Tibial nerve (tissue), 4 donors: ENCODE measurements at regions not wholly inside any gene's neighbourhood (a gene's known extent, or its start where the extent isn't known, plus 50 kb on each side); places are given as distances from the start of the nearest gene placed in this dataset.

Experiments used
- DNase-seq, 2 donors: peaks; one replicate each; pipeline ENCODE4 v3.0.0-alpha.2; 2019; ENCODE audit warnings: low spot score in 2 of 2
- H3K27ac ChIP-seq, 4 donors: fragments of 200-600 bp; sonication (generic) in 3 of 4; one replicate each; pipeline ENCODE4 v1.5.1; 2017 to 2019; ENCODE audit warnings: mild to moderate bottlenecking in 1 of 4
- H3K27me3 ChIP-seq, 2 donors: fragments of 200-600 bp; sonication (generic) in 1 of 2; one replicate each; pipeline versions ENCODE4 v1.5.1 to v1.6.0; 2017 to 2019
- H3K36me3 ChIP-seq, 3 donors: fragments of 200-600 bp; sonication (generic); one replicate each; pipeline ENCODE4 v1.5.1; 2018 to 2019
- H3K4me1 ChIP-seq, 4 donors: fragments of 200-600 bp; sonication (generic) in 3 of 4; one replicate each; pipeline ENCODE4 v1.5.1; 2017 to 2019
- H3K4me3 ChIP-seq, 4 donors: fragments of 200-600 bp; sonication (generic) in 3 of 4; one replicate each; pipeline ENCODE4 v1.5.1; 2017 to 2019; ENCODE audit warnings: mild to moderate bottlenecking in 1 of 4, moderate library complexity in 1 of 4
- H3K9me3 ChIP-seq, 4 donors: fragments of 200-600 bp; sonication (generic) in 3 of 4; one replicate each; pipeline ENCODE4 v1.5.1; 2017 to 2019
- CTCF ChIP-seq, 5 experiments: fragments of 200-600 bp in 3 of 5; fragments of 450-650 bp in 2 of 5; sonication (generic) in 3 of 5; IDR thresholded peaks; one replicate each; pipeline ENCODE4 v1.5.1; 2016 to 2019; ENCODE audit warnings: antibody characterized with exemption in 5 of 5, mild to moderate bottlenecking in 3 of 5, moderate library complexity in 2 of 5
- EP300 ChIP-seq, 2 donors: sonication (generic); formaldehyde crosslinking; IDR thresholded peaks; one replicate each; pipeline ENCODE4 v1.6.1; 2017; ENCODE audit warnings: antibody characterized with exemption in 2 of 2, mild to moderate bottlenecking in 1 of 2
- POLR2A ChIP-seq, 2 donors: fragments of 450-650 bp; IDR thresholded peaks; one replicate each; pipeline ENCODE4 v1.6.1; 2017; ENCODE audit warnings: antibody characterized with exemption in 2 of 2, mild to moderate bottlenecking in 2 of 2, moderate library complexity in 2 of 2
- WGBS, 2 donors: methylation state at CpG; one replicate each; pipeline ENCODE4 v1.1.5; 2018; 5-methylcytosine and 5-hydroxymethylcytosine counted together

- 58 to 63% methylated on average over 2 of the region's 2 CpGs for WGBS, 2 donors
- TF ChIP-seq EP300 (IDR thresholded peaks at IDR 0.05) = no peak
- no peak for TF ChIP-seq POLR2A (IDR thresholded peaks at IDR 0.05)
- TF ChIP-seq CTCF (IDR thresholded peaks at IDR 0.05) = no peak
- DNase-seq = no peak
- Histone ChIP-seq H3K9me3 (peaks cover 0 to 11% (median 0%) of the 10 kb centered on the region in 4 donors), H3K27me3 (no peaks in the 10 kb centered on the region), H3K4me1 (no peaks in the 10 kb centered on the region), H3K4me3 (no peak overlapping the region), H3K36me3 (no peaks in the 10 kb centered on the region), H3K27ac (no peak overlapping the region)
These were observed 475.9 kb downstream of the SQOR start for GRCh38 chr15:46110755-46111154.

DNA sequence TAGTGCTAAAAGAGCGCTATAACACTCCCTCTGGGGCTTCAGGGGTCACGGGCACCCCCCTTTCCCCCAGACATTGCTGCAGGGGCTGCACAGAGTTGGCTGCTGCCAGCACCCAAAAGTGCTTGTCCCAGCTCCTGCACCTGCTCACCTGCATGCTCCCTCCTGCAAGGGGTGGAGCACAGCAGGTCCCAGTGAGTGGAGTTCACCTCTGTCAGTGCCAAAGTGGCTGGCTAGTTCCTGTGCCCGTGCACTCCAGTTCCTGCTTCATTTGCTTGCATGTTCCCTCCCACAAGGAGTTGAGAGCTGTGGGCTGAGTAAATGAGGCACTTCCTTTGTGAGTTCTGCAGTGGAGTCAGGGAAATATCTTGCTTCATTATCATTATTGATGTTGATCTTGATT lies 476.9 kb downstream of the SQOR start:
- Histone ChIP-seq H3K9me3 (peaks cover 0 to 11% (median 0%) of the 10 kb centered on the region in 4 donors), H3K27me3 (no peaks in the 10 kb centered on the region), H3K27ac (no peak overlapping the region), H3K4me1 (no peaks in the 10 kb centered on the region), H3K4me3 (no peak overlapping the region), H3K36me3 (no peaks in the 10 kb centered on the region)
- TF ChIP-seq CTCF (IDR thresholded peaks at IDR 0.05) (no peak), EP300 (IDR thresholded peaks at IDR 0.05) (no peak), POLR2A (IDR thresholded peaks at IDR 0.05) (no peak)
- 63 to 78% methylated on average over 3 of the region's 3 CpGs for WGBS, 2 donors
- DNase-seq = no peak

DNA sequence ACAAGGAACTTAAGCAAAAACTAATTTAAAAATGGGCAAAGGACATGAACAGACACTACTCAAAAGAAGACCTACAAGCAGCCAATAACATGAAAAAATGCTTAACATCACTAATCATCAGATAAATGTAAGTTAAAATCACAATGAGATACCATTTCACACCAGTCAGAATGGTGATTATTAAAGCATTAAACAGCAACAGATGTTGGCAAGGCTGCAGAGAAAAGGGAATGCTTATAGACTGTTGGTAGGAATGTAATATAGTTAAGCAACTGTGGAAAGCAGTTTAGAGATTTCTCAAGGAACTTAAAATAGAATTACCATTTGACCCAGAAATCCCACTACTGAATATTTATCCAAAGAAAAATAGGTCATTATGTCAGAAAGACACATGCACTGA lies 482.2 kb downstream of the SQOR start:
- Histone ChIP-seq H3K27ac (no peak overlapping the region), H3K4me1 (no peaks in the 10 kb centered on the region)

DNA sequence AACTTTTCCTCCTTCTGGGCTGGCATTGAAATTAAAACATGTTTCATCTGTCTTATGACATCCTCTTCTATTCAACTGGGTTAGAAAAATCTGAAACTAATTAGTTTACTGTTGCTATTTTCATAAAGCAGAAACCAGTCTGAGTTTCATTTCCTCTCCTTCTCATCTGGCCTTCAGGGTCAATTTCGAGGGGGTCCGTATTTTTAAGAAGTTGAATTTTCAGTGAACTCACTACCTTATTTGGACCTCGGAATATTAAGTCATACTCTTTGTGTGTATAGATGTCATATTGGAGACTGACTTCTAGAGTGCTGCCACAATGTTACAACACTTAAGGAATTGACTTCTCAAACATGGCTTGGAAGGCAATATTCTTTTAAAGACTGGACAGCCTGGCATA lies 485.9 kb downstream of the SQOR start:
- H3K9me3 ChIP-seq = peaks cover 0 to 15% (median 9%) of the 10 kb centered on the region in 4 donors
- TF ChIP-seq CTCF (IDR thresholded peaks at IDR 0.05) = no peak
- no peak for TF ChIP-seq POLR2A (IDR thresholded peaks at IDR 0.05)
- TF ChIP-seq EP300 (IDR thresholded peaks at IDR 0.05) = no peak
- no peaks in the 10 kb centered on the region for H3K27me3 ChIP-seq
- no peaks in the 10 kb centered on the region for H3K4me1 ChIP-seq
- DNase-seq = no peak
- no peak overlapping the region for H3K27ac ChIP-seq
- WGBS, 2 donors = 86 to 89% methylated on average over 3 of the region's 3 CpGs
- H3K36me3 ChIP-seq = no peaks in the 10 kb centered on the region
- H3K4me3 ChIP-seq = no peak overlapping the region

More for the DNA sequence above, 482.2 kb downstream of the SQOR start:
- no peak for DNase-seq
- Histone ChIP-seq H3K9me3 (peaks cover 0 to 4% (median 0%) of the 10 kb centered on the region in 4 donors), H3K36me3 (no peaks in the 10 kb centered on the region), H3K27me3 (no peaks in the 10 kb centered on the region), H3K4me3 (no peak overlapping the region)
- TF ChIP-seq CTCF (IDR thresholded peaks at IDR 0.05) (no peak), POLR2A (IDR thresholded peaks at IDR 0.05) (no peak), EP300 (IDR thresholded peaks at IDR 0.05) (no peak)

DNA sequence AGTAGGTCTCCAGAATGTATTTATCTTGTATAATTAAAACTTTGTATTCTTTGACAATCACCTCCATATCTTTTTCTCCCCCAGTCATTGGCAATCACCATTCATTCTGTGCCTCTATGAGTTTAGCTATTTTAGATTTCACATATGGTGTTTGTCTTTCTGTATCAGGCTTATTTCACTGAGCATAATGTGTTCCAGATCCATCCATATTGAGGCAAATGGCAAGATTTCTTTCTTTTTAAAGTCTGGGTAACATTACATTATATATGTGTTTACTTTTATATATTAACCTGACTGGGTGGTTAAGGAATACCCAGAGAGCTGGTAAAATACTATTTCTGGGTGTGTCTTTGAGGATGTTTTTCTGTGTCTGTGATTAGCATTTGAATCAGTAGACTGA lies 486.6 kb downstream of the SQOR start:
- no peaks in the 10 kb centered on the region for H3K4me1 ChIP-seq
- DNase-seq = no peak
- no peaks in the 10 kb centered on the region for H3K36me3 ChIP-seq
- no peak overlapping the region for H3K4me3 ChIP-seq
- peaks cover 0 to 15% (median 9%) of the 10 kb centered on the region in 4 donors for H3K9me3 ChIP-seq
- TF ChIP-seq CTCF (IDR thresholded peaks at IDR 0.05) (no peak), EP300 (IDR thresholded peaks at IDR 0.05) (no peak), POLR2A (IDR thresholded peaks at IDR 0.05) (no peak)
- no peak overlapping the region for H3K27ac ChIP-seq
- H3K27me3 ChIP-seq = no peaks in the 10 kb centered on the region
